GM12865 (cell line): ENCODE measurements at regions not wholly inside any gene's neighbourhood (a gene's known extent, or its start where the extent isn't known, plus 50 kb on each side); places are given as distances from the start of the nearest gene placed in this dataset.

Experiments used
- DNase-seq: peaks from one replicate; pipeline ENCODE4 v3.0.0; 2010; ENCODE audit warnings: low read depth
- H3K4me3 ChIP-seq: 2 replicates; pipeline ENCODE4 v1.5.1; 2011; ENCODE audit warnings: mild to moderate bottlenecking, low read depth, low read length, control low read depth
- CTCF ChIP-seq: IDR thresholded peaks from 2 replicates; pipeline ENCODE4 v1.5.1; 2011; ENCODE audit warnings: low read length, control low read depth, low read depth, inconsistent platforms; ENCODE audit not compliant: insufficient read depth; ENCODE audit errors: missing control alignments

- no peak overlapping the region for H3K4me3 ChIP-seq
- TF ChIP-seq CTCF = no peak
- no peak for DNase-seq
Observed at GRCh38 chr9:16358751-16359150, 511.7 kb downstream of the BNC2 start.
